OCI-LY3 (cell line): ENCODE measurements at regions not wholly inside any gene's neighbourhood (a gene's known extent, or its start where the extent isn't known, plus 50 kb on each side); places are given as distances from the start of the nearest gene placed in this dataset.

Source experiments
- EZH2phosphoT487 ChIP-seq: fragments of 200-600 bp; shearing (Covaris generic); IDR thresholded peaks from 2 replicates; pipeline ENCODE4 v1.6.1; 2018; ENCODE audit warnings: antibody characterized with exemption, mixed run types, low read depth
- TF ChIP-seq, protein P1 (sequence below): fragments of 200-600, 300-600 bp; sonication (generic); IDR thresholded peaks from 2 replicates; pipeline ENCODE4 v1.5.1; 2014; ENCODE audit warnings: antibody characterized with exemption, low read length, low read depth

DNA sequence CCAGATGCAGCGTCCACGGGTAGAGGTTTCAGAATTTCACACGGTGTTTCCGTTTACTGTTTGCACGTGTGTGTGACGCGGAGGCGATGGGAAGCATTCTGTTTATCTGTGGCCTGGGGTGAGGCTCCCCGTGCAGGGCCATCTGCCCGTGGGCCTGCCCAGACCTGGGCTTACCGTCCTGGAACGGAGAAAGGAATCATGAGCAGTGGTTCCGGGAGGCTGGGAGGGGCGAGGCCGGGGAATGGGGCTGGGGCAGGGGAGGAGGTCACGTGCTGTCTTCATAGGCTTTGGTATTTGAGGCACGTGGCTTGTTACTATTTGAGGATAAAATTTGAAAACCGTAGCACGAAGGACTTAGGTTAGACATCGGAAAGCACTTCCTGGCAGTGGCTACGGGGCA, 77.9 kb downstream of the RTP5 start:
- TF ChIP-seq, protein P1, sequence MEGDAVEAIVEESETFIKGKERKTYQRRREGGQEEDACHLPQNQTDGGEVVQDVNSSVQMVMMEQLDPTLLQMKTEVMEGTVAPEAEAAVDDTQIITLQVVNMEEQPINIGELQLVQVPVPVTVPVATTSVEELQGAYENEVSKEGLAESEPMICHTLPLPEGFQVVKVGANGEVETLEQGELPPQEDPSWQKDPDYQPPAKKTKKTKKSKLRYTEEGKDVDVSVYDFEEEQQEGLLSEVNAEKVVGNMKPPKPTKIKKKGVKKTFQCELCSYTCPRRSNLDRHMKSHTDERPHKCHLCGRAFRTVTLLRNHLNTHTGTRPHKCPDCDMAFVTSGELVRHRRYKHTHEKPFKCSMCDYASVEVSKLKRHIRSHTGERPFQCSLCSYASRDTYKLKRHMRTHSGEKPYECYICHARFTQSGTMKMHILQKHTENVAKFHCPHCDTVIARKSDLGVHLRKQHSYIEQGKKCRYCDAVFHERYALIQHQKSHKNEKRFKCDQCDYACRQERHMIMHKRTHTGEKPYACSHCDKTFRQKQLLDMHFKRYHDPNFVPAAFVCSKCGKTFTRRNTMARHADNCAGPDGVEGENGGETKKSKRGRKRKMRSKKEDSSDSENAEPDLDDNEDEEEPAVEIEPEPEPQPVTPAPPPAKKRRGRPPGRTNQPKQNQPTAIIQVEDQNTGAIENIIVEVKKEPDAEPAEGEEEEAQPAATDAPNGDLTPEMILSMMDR = no peak
- TF ChIP-seq EZH2phosphoT487 = no peak
